ENCODE measurements at regions not wholly inside any gene's neighbourhood (a gene's known extent, or its start where the extent isn't known, plus 50 kb on each side); places are given as distances from the start of the nearest gene placed in this dataset.

DNA sequence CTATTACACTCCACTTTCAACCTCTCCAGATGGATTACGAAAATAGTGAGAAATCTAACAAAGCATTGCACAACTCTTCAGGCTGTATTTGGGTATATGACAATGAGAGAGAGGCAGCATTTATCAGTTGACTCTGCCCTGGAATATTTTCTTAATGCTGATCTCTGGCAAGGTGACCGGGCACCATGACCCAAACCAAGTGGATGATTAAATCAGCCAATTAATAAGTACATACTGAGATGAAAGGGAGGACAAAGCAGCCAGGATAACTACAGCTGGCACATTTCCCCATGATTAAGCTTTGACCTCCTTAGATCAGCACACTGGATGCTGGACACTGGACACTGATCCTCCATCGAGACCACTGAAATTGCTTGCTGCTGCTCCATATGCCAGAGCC, 218.2 kb downstream of the ASCL1 start (continued):
- TF ChIP-seq CREB3L1 (IDR thresholded peaks at IDR 0.05; ENCODE audit: borderline replicate concordance, low read depth) (no peak), ZNF589 (CRISPR knock-in tag; IDR thresholded peaks at IDR 0.05; ENCODE audit: low read depth) (no peak), ZNF696 (CRISPR knock-in tag; conservative IDR thresholded peaks at IDR 0.05) (no peak)

DNA sequence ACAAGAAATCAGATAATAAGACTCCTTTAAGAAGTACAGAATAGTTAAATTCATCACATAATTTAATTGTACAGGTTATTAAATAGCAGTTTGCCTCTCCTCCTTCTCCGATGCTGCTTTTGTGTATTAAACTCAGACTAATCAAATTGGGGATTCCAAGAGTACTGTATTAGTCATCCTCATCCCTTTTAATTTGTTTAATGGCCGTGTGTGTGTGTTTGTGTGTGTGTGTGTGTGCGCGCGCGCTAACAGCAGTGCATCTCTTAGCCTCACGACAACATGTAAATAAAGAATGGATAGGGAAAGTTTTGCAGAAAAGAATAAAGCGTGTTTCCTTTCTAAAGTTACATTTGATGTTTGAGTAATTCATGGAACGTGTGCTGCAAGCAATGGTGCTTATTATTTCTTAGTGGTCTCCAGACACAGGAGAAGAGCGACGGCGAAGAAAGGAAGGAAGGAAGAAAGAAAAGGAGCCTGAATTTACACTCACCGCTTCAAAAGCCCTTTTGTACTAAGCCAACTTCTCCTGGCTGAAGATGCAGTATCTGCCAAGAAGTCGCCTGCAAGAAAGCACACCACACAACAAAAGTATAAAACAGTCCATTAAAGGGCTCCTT, 220.3 kb downstream of the ASCL1 start:
- TF ChIP-seq CC2D1A (IDR thresholded peaks at IDR 0.05) (no peak), FOXK2 (conservative IDR thresholded peaks at IDR 0.05 in 1 of 2, IDR thresholded peaks at IDR 0.05 in 1 of 2; ENCODE audit: low read depth in 2 of 2) (no peak)
- Histone ChIP-seq H3K4me1 (replicated peaks in 1 of 2; ENCODE audit: control insufficient read depth in 2 of 2, insufficient read depth in 2 of 2, low read length in 2 of 2) (no peaks in the 10 kb centered on the region), H3K79me2 (ENCODE audit: control insufficient read depth, insufficient read depth, low read length) (no peaks in the 10 kb centered on the region), H2AFZ (ENCODE audit: low read depth, low read length) (no peak overlapping the region), H3K27me3 (ENCODE audit: control insufficient read depth in 2 of 2, insufficient read depth in 2 of 2, low read length in 2 of 2) (no peaks in the 10 kb centered on the region), H3K36me3 (ENCODE audit: control insufficient read depth, insufficient read depth, low read length) (no peaks in the 10 kb centered on the region), H3K9me1 (ENCODE audit: control insufficient read depth, insufficient read depth, low read length) (no peaks in the 10 kb centered on the region), H3K4me2 (ENCODE audit: insufficient read depth, low read length) (no peak overlapping the region), H3K4me3 (no peak overlapping the region), H3K9me3 (replicated peaks; ENCODE audit: control insufficient read depth, insufficient read depth, low read depth, low read length) (no peaks in the 10 kb centered on the region), H3K9ac (ENCODE audit: insufficient read depth in 1 of 2, low read depth in 2 of 2, low read length in 2 of 2) (no peak overlapping the region), H3K27ac (ENCODE audit: extremely low read depth, low read depth, low read length) (no peak overlapping the region), H4K20me1 (replicated peaks; ENCODE audit: control insufficient read depth, insufficient read depth, low read length) (no peaks in the 10 kb centered on the region)
- ATAC-seq (no peak), FAIRE-seq (no peak), DNase-seq (ENCODE audit: extremely low read depth in 1 of 4, low spot score in 3 of 4) (no peak)
- no TSS peak for BruUV-seq (replicated peaks)
- intact Hi-C loops (cut with micrococcal nuclease): no loop called here
- ChIA-PET CTCF (ENCODE audit: low intra/inter-chr PET ratio) (no interaction called here), POLR2A (no interaction called here)
- 4% methylated on average over 14 of the region's 14 CpGs for WGBS (ENCODE audit: insufficient coverage, low coverage, missing lambda C conversion rate)
- in situ Hi-C loops (cut with MboI): no loop called here
